Left renal pelvis (tissue), 4 donors: ENCODE measurements at regions not wholly inside any gene's neighbourhood (a gene's known extent, or its start where the extent isn't known, plus 50 kb on each side); places are given as distances from the start of the nearest gene placed in this dataset.
A peak's percentile ranks its signal among the peaks of the same experiment; 100 is the strongest.

ENCODE experiments used
- DNase-seq, 4 donors: peaks; one replicate each; pipeline ENCODE4 v3.0.0-alpha.2; 2013; ENCODE audit warnings: low read depth in 4 of 4, low spot score in 3 of 4

GRCh38 chr11:76298255-76298654 is 82.7 kb downstream of the THAP12 start:
- DNase-seq, result no peak

GRCh38 chr11:76296731-76297542 is 84.0 kb downstream of the THAP12 start:
- no peak for DNase-seq

GRCh38 chr11:76293189-76293631 is 86.9 kb upstream of the WNT11 start:
- DNase-seq, result no peak

- no peak for DNase-seq
Measured at GRCh38 chr11:76292583-76293188, 86.4 kb upstream of the WNT11 start.

- peak; percentile 25 to 69 (median 46) for DNase-seq
Measured at GRCh38 chr11:76291576-76292526, 85.5 kb upstream of the WNT11 start.

GRCh38 chr11:76288166-76288980 is 82.1 kb upstream of the WNT11 start:
- DNase-seq, result no peak

- no peak for DNase-seq
Measured at GRCh38 chr11:76287227-76287626, 80.9 kb upstream of the WNT11 start.

GRCh38 chr11:76285397-76286104 is 79.2 kb upstream of the WNT11 start:
- no peak for DNase-seq

GRCh38 chr11:76284161-76284560 is 77.9 kb upstream of the WNT11 start:
- DNase-seq, result no peak

- no peak for DNase-seq
Measured at GRCh38 chr11:76282811-76283595, 76.7 kb upstream of the WNT11 start.

GRCh38 chr11:76282172-76282571 is 75.9 kb upstream of the WNT11 start:
- DNase-seq, result no peak

- no peak for DNase-seq
Measured at GRCh38 chr11:76281558-76281906, 75.2 kb upstream of the WNT11 start.

- DNase-seq, result no peak
Measured at GRCh38 chr11:76280882-76281557, 74.7 kb upstream of the WNT11 start.

GRCh38 chr11:76280151-76280881 is 74.0 kb upstream of the WNT11 start:
- DNase-seq, result no peak

GRCh38 chr11:76279646-76280045 is 73.3 kb upstream of the WNT11 start:
- no peak for DNase-seq

GRCh38 chr11:76279038-76279437 is 72.7 kb upstream of the WNT11 start:
- no peak for DNase-seq

- DNase-seq, result no peak
Measured at GRCh38 chr11:76278526-76278925, 72.2 kb upstream of the WNT11 start.
